HG02884 (cell line): ENCODE measurements at regions not wholly inside any gene's neighbourhood (a gene's known extent, or its start where the extent isn't known, plus 50 kb on each side); places are given as distances from the start of the nearest gene placed in this dataset.
"Not testable (repeated sequence)": the region's sequence is repeated elsewhere in the genome, so short reads cannot be mapped to it uniquely, and the experiment has no call there.

Source experiments
- ATAC-seq: cut with Tn5 transposase; IDR thresholded peaks from one replicate; pipeline ENCODE4 v1.9.1; 2021; ENCODE audit warnings: mild to moderate bottlenecking, moderate library complexity; ENCODE audit not compliant: unreplicated experiment

DNA sequence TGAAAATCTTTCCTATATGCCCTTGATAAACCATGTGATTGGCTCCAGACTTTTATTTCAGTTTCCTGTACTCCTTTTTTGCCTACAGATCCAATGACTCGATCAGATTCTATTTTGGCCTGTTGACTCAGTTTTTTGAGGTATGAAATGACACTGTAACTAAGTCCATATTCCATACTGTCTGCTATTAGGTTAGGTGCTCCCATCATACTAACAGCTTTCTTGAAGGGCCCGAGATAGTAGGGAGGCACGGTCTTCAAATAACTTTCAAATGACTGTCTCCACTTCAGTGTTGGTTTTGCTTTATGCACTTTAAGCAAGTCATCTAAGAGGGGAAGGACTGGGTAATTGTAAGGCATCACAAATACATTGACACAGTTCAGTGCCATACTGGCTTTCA is 295.4 kb upstream of the DAB2 start:
- no peak for ATAC-seq

GRCh38 chr5:39717176-39717897 is 292.6 kb upstream of the DAB2 start:
- ATAC-seq: no peak

DNA sequence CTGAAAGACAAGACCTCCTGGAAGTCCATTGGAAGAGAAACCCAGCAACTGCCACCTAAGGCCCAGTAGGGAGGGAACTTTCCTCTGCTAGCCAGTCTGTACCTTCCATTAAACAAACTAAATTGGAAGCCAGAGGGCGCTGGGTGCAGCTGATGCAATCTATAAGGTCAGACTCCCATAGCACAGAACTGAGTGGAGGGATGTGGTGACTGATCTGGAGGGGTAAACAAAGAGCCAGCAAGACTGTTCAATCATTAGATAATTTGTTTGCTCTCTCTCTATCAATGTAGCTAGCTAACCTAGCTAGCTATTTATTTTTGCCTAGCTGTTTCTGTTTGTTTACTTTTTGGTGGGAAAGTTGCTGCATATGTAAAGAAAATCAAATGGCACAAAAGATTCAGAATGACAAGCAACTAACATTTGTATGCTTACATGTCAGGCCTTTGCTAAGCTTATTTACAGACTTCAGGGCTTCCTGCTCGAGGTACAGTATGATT is 291.8 kb upstream of the DAB2 start:
- ATAC-seq: peak; percentile 62

DNA sequence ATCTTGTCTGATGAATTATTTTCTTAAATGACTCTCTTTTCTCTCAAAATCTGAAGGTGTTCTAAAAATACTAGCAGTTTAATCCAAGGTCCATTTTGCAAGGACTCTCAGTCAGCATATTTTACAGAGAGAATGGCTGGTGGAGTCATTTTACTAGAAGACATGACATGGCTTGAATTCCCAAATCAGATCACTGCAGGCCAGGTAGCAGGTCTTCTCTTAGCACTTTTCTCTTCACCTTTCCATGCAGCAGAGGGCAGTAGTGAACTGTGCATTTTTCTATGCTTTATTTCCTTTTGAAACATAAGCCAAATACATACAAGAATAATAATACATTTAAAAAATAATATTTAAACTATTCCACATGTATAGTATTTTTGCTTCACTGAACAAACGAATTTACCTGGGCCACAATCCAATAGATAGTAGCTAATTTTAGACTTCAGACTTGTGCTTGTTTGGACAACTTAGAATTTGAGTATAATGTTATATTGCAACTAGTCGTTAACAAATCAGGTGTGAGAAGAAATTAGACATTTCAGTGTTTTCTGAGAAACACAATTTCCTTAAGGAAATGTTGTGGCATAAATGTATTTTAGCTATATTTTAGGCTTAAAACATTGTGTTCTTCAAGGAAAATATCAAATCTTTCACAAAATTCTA is 289.4 kb upstream of the DAB2 start:
- no peak for ATAC-seq

- ATAC-seq: no peak
Measured at GRCh38 chr5:39713250-39713916, 288.6 kb upstream of the DAB2 start.

- ATAC-seq: no peak
Measured at GRCh38 chr5:39712316-39713249, 287.8 kb upstream of the DAB2 start.

GRCh38 chr5:39711821-39712220 is 287.0 kb upstream of the DAB2 start:
- ATAC-seq: no peak

DNA sequence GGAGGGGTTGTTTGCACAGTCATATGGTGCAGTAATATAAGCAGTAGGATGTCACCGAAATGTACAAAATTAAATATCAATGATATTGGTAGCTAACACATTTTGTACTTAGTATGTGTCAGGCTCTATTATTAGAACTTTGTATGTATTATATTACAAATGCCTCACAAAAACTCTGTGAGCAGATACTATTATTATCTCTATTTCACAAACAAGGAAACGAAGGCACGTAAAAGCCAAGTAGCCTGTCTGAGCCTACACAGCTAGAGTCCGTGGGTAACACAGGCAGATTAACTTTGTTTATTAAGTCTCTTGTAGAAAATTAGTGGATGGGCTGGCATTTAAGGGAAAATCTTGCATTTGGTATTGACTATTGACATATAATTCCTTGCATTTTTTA is 284.3 kb upstream of the DAB2 start:
- ATAC-seq: no peak

- no peak for ATAC-seq
Measured at GRCh38 chr5:39702928-39703327, 278.1 kb upstream of the DAB2 start.

DNA sequence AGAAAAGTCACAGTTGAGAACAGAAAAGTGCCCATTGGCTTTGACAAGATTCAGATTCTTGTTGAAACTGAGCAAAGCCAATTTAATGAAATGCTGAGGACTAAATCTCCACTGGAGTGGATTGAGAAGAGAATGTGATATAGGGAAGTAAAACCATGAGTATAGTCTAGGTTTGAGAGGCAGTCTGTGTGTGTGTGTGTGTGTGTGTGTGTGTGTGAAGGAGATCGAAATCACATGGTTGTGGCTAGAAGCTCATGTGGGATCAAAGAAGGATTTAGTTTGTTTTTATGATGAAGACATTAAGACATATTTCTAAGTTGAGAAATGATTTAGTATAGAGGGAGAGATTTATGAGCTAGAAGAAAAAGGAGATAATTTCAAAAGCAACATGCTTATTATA is 275.7 kb upstream of the DAB2 start:
- no peak for ATAC-seq

GRCh38 chr5:39698838-39699560 is 274.2 kb upstream of the DAB2 start:
- ATAC-seq: no peak

GRCh38 chr5:39697881-39698280 is 273.1 kb upstream of the DAB2 start:
- no peak for ATAC-seq

GRCh38 chr5:39696672-39697398 is 272.1 kb upstream of the DAB2 start:
- no peak for ATAC-seq

GRCh38 chr5:39691993-39692392 is 267.2 kb upstream of the DAB2 start:
- ATAC-seq: no peak

- no peak for ATAC-seq
Measured at GRCh38 chr5:39691136-39691535, 266.4 kb upstream of the DAB2 start.

DNA sequence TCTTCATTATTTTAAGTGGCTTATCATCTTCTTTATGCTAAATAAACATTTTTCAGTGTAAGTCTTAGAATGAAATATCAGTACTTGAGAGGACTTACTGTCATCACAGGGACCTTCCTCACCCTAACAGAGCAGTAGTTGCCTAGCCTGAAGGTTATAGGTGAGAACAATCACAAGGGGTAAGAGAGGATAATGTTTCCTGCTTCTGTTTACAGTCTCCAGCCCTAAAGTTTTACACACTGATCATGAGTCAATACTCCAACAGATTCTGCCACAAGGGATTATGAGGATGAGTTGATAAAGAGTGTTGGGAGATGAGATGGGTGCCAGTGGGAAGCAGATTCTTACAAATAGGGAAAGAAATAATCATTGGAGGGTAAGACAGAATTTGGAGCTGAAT is 265.1 kb upstream of the DAB2 start:
- no peak for ATAC-seq

- ATAC-seq: not testable (repeated sequence)
Measured at GRCh38 chr5:39687924-39688323, 263.1 kb upstream of the DAB2 start.

GRCh38 chr5:39680213-39680612 is 255.4 kb upstream of the DAB2 start:
- no peak for ATAC-seq

GRCh38 chr5:39678534-39678933 is 253.8 kb upstream of the DAB2 start:
- no peak for ATAC-seq

- ATAC-seq: no peak
Measured at GRCh38 chr5:39675676-39676075, 250.9 kb upstream of the DAB2 start.
